Kidney epithelial cell (primary cell): ENCODE measurements at regions not wholly inside any gene's neighbourhood (a gene's known extent, or its start where the extent isn't known, plus 50 kb on each side); places are given as distances from the start of the nearest gene placed in this dataset.

Experiments used
- DNase-seq: peaks from one replicate; pipeline ENCODE4 v3.0.0-alpha.2; 2010; ENCODE audit warnings: low read depth
- H3K27me3 ChIP-seq: 2 replicates; pipeline ENCODE4 v1.6.0; 2011; ENCODE audit warnings: low read length; ENCODE audit not compliant: control insufficient read depth, insufficient read depth
- H3K36me3 ChIP-seq: 2 replicates; pipeline ENCODE4 v1.5.1; 2011; ENCODE audit warnings: low read length; ENCODE audit not compliant: control insufficient read depth, insufficient read depth
- H3K4me3 ChIP-seq: 2 replicates; pipeline ENCODE4 v1.5.1; 2011; ENCODE audit warnings: low read depth, mild to moderate bottlenecking, control low read depth, low read length
- TF ChIP-seq, protein P1 (sequence below): IDR thresholded peaks from 2 replicates; pipeline ENCODE4 v1.5.1; 2011; ENCODE audit warnings: mild to moderate bottlenecking, moderate library complexity, low read length, control low read depth, inconsistent platforms; ENCODE audit not compliant: insufficient read depth, poor library complexity, severe bottlenecking

DNA sequence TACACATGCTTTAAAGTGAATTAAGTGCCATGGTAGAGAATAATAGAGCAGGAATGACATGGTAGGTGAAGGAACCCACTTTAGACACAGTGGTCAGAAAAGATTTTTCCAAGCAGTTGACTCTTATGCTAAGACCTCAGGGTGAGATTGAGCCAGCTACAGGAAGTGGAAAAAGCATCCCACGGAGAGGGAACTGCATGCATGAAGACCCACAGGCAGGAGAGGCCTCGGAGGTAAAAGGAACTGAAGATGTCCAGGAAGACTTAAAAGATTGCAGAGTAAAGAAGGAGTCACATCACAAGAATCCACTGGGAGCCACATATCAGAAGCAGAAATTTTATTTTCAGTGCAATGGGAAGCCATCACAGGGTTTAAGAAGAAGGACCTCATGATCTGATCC is 499.2 kb upstream of the FAM98A start:
- TF ChIP-seq, protein P1, sequence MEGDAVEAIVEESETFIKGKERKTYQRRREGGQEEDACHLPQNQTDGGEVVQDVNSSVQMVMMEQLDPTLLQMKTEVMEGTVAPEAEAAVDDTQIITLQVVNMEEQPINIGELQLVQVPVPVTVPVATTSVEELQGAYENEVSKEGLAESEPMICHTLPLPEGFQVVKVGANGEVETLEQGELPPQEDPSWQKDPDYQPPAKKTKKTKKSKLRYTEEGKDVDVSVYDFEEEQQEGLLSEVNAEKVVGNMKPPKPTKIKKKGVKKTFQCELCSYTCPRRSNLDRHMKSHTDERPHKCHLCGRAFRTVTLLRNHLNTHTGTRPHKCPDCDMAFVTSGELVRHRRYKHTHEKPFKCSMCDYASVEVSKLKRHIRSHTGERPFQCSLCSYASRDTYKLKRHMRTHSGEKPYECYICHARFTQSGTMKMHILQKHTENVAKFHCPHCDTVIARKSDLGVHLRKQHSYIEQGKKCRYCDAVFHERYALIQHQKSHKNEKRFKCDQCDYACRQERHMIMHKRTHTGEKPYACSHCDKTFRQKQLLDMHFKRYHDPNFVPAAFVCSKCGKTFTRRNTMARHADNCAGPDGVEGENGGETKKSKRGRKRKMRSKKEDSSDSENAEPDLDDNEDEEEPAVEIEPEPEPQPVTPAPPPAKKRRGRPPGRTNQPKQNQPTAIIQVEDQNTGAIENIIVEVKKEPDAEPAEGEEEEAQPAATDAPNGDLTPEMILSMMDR, result no peak
- Histone ChIP-seq H3K36me3 (no peaks in the 10 kb centered on the region), H3K4me3 (no peak overlapping the region), H3K27me3 (no peaks in the 10 kb centered on the region)
- DNase-seq, result no peak

DNA sequence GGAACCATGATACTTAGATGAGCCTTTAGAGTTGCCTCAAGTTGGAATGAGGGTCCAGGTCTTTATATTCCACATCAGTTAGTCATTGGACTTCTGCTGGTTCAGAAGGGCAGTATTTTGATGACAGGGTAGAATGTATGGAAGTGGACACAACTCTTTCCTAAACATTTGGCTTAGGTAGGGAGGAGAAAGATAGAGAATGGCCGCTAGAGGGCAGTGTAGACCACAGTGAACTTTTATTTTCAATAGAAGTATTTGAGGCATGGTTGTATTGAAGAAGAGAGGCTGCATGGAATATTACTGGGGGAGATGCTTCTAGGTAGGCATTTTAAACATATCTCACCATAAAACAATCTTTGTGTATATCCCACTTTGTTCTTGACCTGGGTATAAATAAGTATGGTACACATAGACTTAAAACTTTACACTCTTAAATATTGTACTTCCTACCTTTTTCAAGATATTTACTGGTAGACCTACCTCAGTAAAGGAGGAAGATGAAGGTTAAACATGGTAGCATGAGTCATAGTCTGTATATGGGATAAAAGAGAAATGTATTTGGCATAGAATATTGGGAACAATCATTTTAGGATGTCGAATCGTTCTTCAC is 497.6 kb upstream of the FAM98A start:
- H3K4me3 ChIP-seq, result no peak overlapping the region
- no peak for DNase-seq
- TF ChIP-seq, protein P1, result peak; percentile 64
- no peaks in the 10 kb centered on the region for H3K36me3 ChIP-seq
- no peaks in the 10 kb centered on the region for H3K27me3 ChIP-seq

DNA sequence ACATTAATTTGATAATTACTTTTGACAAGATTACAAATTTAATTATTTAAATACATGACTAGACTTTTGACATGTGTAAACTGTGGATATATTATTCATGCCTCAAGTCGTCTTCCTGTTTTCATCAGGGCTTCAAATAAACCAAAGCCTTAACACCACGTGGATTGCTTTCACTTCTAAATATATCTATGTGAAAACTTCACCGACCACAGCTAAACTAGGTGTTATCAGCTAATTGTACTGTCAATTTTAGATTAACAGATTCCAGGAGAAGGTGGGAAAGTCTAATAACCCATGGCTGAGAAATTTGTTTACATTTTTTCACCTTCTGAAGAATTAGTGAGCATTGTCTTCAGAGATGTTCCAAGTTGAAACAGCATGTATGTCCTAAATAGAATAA is 494.7 kb upstream of the FAM98A start:
- TF ChIP-seq, protein P1, result no peak
- no peak for DNase-seq
- H3K36me3 ChIP-seq, result no peaks in the 10 kb centered on the region
- no peaks in the 10 kb centered on the region for H3K27me3 ChIP-seq
- no peak overlapping the region for H3K4me3 ChIP-seq

DNA sequence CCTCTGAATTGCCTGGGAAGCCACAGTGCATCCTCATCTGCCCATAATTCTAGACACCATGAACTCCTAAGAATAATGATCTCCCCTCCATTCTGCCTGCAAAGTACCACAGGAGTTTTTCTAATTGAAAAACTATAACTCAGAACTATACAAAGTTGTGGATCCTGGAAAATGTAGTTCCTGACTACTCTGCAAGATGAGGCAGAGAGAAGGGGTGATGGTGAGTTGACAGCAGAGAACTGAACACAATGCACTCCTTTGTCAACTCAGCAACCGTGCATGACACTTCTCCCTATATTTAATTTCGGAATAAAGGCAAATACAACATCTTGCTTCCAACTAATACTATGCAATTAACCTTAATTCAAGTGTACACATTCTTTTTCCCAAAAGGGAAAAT is 471.1 kb upstream of the FAM98A start:
- Histone ChIP-seq H3K4me3 (no peak overlapping the region), H3K36me3 (no peaks in the 10 kb centered on the region)
- TF ChIP-seq, protein P1, result no peak

DNA sequence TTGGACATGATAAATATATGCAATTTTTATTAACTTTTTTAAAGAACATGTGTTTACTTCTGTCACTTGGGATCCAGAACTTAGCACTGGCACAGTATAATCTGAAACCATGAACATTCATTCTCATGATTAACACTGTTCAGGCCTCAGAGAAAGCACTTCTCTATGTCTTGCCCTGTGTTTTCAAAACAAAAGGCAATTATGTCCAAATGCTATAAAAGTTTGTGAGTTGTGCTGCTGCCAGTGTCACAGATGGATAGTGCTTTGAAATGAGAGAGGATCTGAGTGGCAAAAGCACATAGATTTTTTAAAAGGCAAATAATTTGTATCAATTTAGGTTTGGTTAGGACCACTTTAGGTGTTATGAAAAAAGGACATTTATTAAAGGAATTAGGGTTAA is 470.5 kb upstream of the FAM98A start:
- DNase-seq, result no peak

More for the DNA sequence above, 471.1 kb upstream of the FAM98A start:
- H3K27me3 ChIP-seq, result no peaks in the 10 kb centered on the region
- no peak for DNase-seq

More for the DNA sequence above, 470.5 kb upstream of the FAM98A start:
- H3K4me3 ChIP-seq, result no peak overlapping the region
- no peaks in the 10 kb centered on the region for H3K27me3 ChIP-seq
- TF ChIP-seq, protein P1, result no peak
- H3K36me3 ChIP-seq, result no peaks in the 10 kb centered on the region
